ENCODE measurements at regions not wholly inside any gene's neighbourhood (a gene's known extent, or its start where the extent isn't known, plus 50 kb on each side); places are given as distances from the start of the nearest gene placed in this dataset.

- no peak overlapping the region for H3K27ac ChIP-seq
- POLR2A ChIA-PET: no interaction called here
- H3K4me3 ChIP-seq: no peak overlapping the region
- no peak overlapping the region for H3K4me2 ChIP-seq
- H3K4me1 ChIP-seq: no peaks in the 10 kb centered on the region
- no peaks in the 10 kb centered on the region for H3K9me3 ChIP-seq
- FAIRE-seq (no peak), ATAC-seq (no peak), DNase-seq (ENCODE audit: low read depth in 1 of 2, low spot score in 1 of 2) (no peak)
- TF ChIP-seq NPAS2 (CRISPR knock-in tag; IDR thresholded peaks at IDR 0.05; ENCODE audit: borderline replicate concordance) (no peak), POLR2AphosphoS2 (conservative IDR thresholded peaks at IDR 0.05; ENCODE audit: low read length) (no peak), MYC (IDR thresholded peaks at IDR 0.05; ENCODE audit: borderline replicate concordance, low read length) (no peak), HOXB13 (CRISPR knock-in tag; IDR thresholded peaks at IDR 0.05; ENCODE audit: low read depth) (no peak), EHMT2 (IDR thresholded peaks at IDR 0.05; ENCODE audit: low read depth) (no peak), CBX2 (IDR thresholded peaks at IDR 0.05; ENCODE audit: borderline replicate concordance, low read depth) (no peak), TFCP2L1 (CRISPR knock-in tag; IDR thresholded peaks at IDR 0.05) (no peak), HOXA7 (CRISPR knock-in tag; IDR thresholded peaks at IDR 0.05) (no peak), HEYL (CRISPR knock-in tag; IDR thresholded peaks at IDR 0.05) (no peak), USF2 (IDR thresholded peaks at IDR 0.05) (no peak), CHD4 (IDR thresholded peaks at IDR 0.05; ENCODE audit: borderline replicate concordance) (no peak), JUN (IDR thresholded peaks at IDR 0.05) (no peak), KDM5A (IDR thresholded peaks at IDR 0.05) (no peak), ZC3H11A (IDR thresholded peaks at IDR 0.05) (no peak), HDAC2 (IDR thresholded peaks at IDR 0.05) (no peak), ESRRA (IDR thresholded peaks at IDR 0.05; ENCODE audit: borderline replicate concordance, low read length) (no peak), SMC3 (IDR thresholded peaks at IDR 0.05) (no peak), HOXB5 (CRISPR knock-in tag; IDR thresholded peaks at IDR 0.05) (no peak)
- TF ChIP-seq, protein P1, sequence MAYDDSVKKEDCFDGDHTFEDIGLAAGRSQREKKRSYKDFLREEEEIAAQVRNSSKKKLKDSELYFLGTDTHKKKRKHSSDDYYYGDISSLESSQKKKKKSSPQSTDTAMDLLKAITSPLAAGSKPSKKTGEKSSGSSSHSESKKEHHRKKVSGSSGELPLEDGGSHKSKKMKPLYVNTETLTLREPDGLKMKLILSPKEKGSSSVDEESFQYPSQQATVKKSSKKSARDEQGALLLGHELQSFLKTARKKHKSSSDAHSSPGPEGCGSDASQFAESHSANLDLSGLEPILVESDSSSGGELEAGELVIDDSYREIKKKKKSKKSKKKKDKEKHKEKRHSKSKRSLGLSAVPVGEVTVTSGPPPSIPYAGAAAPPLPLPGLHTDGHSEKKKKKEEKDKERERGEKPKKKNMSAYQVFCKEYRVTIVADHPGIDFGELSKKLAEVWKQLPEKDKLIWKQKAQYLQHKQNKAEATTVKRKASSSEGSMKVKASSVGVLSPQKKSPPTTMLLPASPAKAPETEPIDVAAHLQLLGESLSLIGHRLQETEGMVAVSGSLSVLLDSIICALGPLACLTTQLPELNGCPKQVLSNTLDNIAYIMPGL (CRISPR knock-in tag; IDR thresholded peaks at IDR 0.05; ENCODE audit: borderline replicate concordance): no peak
- CTCF ChIA-PET: no interaction called here
Measured at GRCh38 chrX:63855896-63856295, 70.9 kb upstream of the ARHGEF9 start.

GRCh38 chrX:63835361-63835760, 50.3 kb upstream of the ARHGEF9 start:
- TF ChIP-seq RARB (CRISPR knock-in tag; IDR thresholded peaks at IDR 0.05) (no peak), ZNF302 (CRISPR knock-in tag; IDR thresholded peaks at IDR 0.05) (no peak), POLR2AphosphoS2 (conservative IDR thresholded peaks at IDR 0.05; ENCODE audit: low read length) (no peak), HEYL (CRISPR knock-in tag; IDR thresholded peaks at IDR 0.05) (no peak), JUN (IDR thresholded peaks at IDR 0.05) (no peak), BHLHE40 (IDR thresholded peaks at IDR 0.05; ENCODE audit: low read depth, low read length) (no peak), CEBPB (IDR thresholded peaks at IDR 0.05) (no peak), CBX8 (IDR thresholded peaks at IDR 0.05) (no peak)
- TF ChIP-seq, protein P2, sequence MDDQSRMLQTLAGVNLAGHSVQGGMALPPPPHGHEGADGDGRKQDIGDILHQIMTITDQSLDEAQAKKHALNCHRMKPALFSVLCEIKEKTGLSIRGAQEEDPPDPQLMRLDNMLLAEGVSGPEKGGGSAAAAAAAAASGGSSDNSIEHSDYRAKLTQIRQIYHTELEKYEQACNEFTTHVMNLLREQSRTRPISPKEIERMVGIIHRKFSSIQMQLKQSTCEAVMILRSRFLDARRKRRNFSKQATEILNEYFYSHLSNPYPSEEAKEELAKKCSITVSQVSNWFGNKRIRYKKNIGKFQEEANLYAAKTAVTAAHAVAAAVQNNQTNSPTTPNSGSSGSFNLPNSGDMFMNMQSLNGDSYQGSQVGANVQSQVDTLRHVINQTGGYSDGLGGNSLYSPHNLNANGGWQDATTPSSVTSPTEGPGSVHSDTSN (IDR thresholded peaks at IDR 0.05): no peak
- TF ChIP-seq, protein P3, sequence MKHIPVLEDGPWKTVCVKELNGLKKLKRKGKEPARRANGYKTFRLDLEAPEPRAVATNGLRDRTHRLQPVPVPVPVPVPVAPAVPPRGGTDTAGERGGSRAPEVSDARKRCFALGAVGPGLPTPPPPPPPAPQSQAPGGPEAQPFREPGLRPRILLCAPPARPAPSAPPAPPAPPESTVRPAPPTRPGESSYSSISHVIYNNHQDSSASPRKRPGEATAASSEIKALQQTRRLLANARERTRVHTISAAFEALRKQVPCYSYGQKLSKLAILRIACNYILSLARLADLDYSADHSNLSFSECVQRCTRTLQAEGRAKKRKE (CRISPR knock-in tag; IDR thresholded peaks at IDR 0.05; ENCODE audit: low read depth): no peak
- CTCF ChIA-PET: no interaction called here

More at GRCh38 chrX:63835361-63835760, 50.3 kb upstream of the ARHGEF9 start:
- POLR2A ChIA-PET: no interaction called here
- FAIRE-seq (no peak), ATAC-seq (no peak), DNase-seq (ENCODE audit: low read depth in 1 of 2, low spot score in 1 of 2) (no peak)
- Histone ChIP-seq H3K4me3 (no peak overlapping the region), H3K27ac (no peak overlapping the region), H3K4me2 (no peak overlapping the region), H3K4me1 (no peaks in the 10 kb centered on the region), H3K9me3 (no peaks in the 10 kb centered on the region)
- WGBS (ENCODE audit: missing lambda C conversion rate): 25% methylated on average over 4 of the region's 4 CpGs
